K562 (cell line): ENCODE measurements at regions not wholly inside any gene's neighbourhood (a gene's known extent, or its start where the extent isn't known, plus 50 kb on each side); places are given as distances from the start of the nearest gene placed in this dataset.

Source experiments
- ATAC-seq: fragments of 200-7000 bp; cut with Tn5 transposase; 3 replicates; pipeline ENCODE4 v1.9.1; 2020; ENCODE audit warnings: moderate library complexity
- BruUV-seq: library from RNA; stranded (reverse); fragments of 400-500 nt; replicated peaks from 2 replicates; lab custom pipeline; 2021; lab: Mats Ljungman, UMichigan
- CTCF ChIA-PET: fragments of 300-600 bp; formaldehyde crosslinking; extraction: SDS; loops from one replicate; lab custom pipeline; 2021; ENCODE audit warnings: low intra/inter-chr PET ratio; lab: Yijun Ruan, JAX
- POLR2A ChIA-PET: fragments of 300-600, 350-650 bp; sonication (Branson Sonifier 250); formaldehyde crosslinking; extraction: SDS; loops from one replicate; lab custom pipeline; 2021; ENCODE audit warnings: antibody characterized with exemption, inconsistent platforms; lab: Yijun Ruan, JAX
- DNase-seq, 4 experiments: peaks; one replicate each; pipeline versions ENCODE4 v3.0.0 to v3.0.0-alpha.2; 2011 to 2018; ENCODE audit warnings: low spot score in 3 of 4, mixed read lengths in 3 of 4; ENCODE audit errors: extremely low read depth in 1 of 4
- FAIRE-seq: peaks from 2 replicates; lab custom pipeline; 2011; peaks lifted over from hg19 to GRCh38; lab: Jason Lieb, UNC
- H2AFZ ChIP-seq: 2 replicates; pipeline ENCODE4 v1.6.0; 2011; ENCODE audit warnings: low read depth, low read length, control low read depth, inconsistent platforms
- H3K27ac ChIP-seq: fragments of 200-600 bp; 3 replicates; pipeline ENCODE4 v1.8.0; 2011; ENCODE audit warnings: low read depth, mild to moderate bottlenecking, control low read depth, inconsistent platforms, low read length, moderate library complexity, mixed read lengths; ENCODE audit errors: extremely low read depth
- H3K27me3 ChIP-seq, 2 experiments: fragments of 300-600 bp in 1 of 2; 2 replicates in 1 of 2; 3 replicates in 1 of 2; pipeline versions ENCODE4 v1.6.0 to v1.8.0; 2011; ENCODE audit warnings: inconsistent platforms in 2 of 2, low read length in 2 of 2, mild to moderate bottlenecking in 1 of 2, mixed read lengths in 1 of 2, moderate library complexity in 1 of 2; ENCODE audit not compliant: control insufficient read depth in 2 of 2, insufficient read depth in 2 of 2
- H3K36me3 ChIP-seq: fragments of 300-600 bp; 3 replicates; pipeline ENCODE4 v1.8.0; 2011; ENCODE audit warnings: mild to moderate bottlenecking, low read length, inconsistent platforms; ENCODE audit not compliant: control insufficient read depth, insufficient read depth
- H3K4me1 ChIP-seq, 2 experiments: fragments of 200-600 bp in 1 of 2; replicated peaks in 1 of 2; 2 replicates in 1 of 2; 3 replicates in 1 of 2; pipeline versions ENCODE4 v1.5.1 to v1.8.0; 2011; ENCODE audit warnings: inconsistent platforms in 2 of 2, low read length in 2 of 2, mild to moderate bottlenecking in 1 of 2, mixed read lengths in 1 of 2, moderate library complexity in 1 of 2; ENCODE audit not compliant: control insufficient read depth in 2 of 2, insufficient read depth in 2 of 2
- H3K4me2 ChIP-seq: 2 replicates; pipeline ENCODE4 v1.6.1; 2011; ENCODE audit warnings: low read length, control low read depth, inconsistent platforms, mixed read lengths; ENCODE audit not compliant: insufficient read depth
- H3K4me3 ChIP-seq: fragments of 200-600 bp; sonication (generic), shearing (Covaris generic); 2 replicates; pipeline ENCODE4 v1.5.1; 2016; ENCODE audit warnings: control low read depth, inconsistent platforms
- H3K79me2 ChIP-seq: fragments of 200-600 bp; 3 replicates; pipeline ENCODE4 v1.8.0; 2011; ENCODE audit warnings: low read length, inconsistent platforms; ENCODE audit not compliant: control insufficient read depth, insufficient read depth
- H3K9ac ChIP-seq, 2 experiments: 2 replicates each; pipeline versions ENCODE4 v1.6.0 to v1.6.1; 2011; ENCODE audit warnings: low read depth in 2 of 2, low read length in 2 of 2, control low read depth in 1 of 2, inconsistent platforms in 1 of 2, mild to moderate bottlenecking in 1 of 2, mixed read lengths in 1 of 2; ENCODE audit not compliant: insufficient read depth in 1 of 2
- H3K9me1 ChIP-seq: one replicate; pipeline ENCODE4 v1.6.0; 2011; ENCODE audit warnings: inconsistent platforms, mild to moderate bottlenecking, low read length, moderate library complexity; ENCODE audit not compliant: control insufficient read depth, insufficient read depth
- H3K9me3 ChIP-seq: replicated peaks from 2 replicates; pipeline ENCODE4 v1.5.1; 2011; ENCODE audit warnings: low read depth, low read length, inconsistent platforms; ENCODE audit not compliant: control insufficient read depth, insufficient read depth
- H4K20me1 ChIP-seq: replicated peaks from 2 replicates; pipeline ENCODE4 v1.6.1; 2011; ENCODE audit warnings: low read length, inconsistent platforms, mixed read lengths; ENCODE audit not compliant: control insufficient read depth, insufficient read depth
- ADNP ChIP-seq: fragments of 200-800 bp; sonication (Bioruptor generic); IDR thresholded peaks from 2 replicates; pipeline ENCODE4 v1.6.1; 2016; ENCODE audit warnings: missing genetic modification characterization, missing compliant biosample characterization
- GABPB1 ChIP-seq: sonication (generic); formaldehyde crosslinking; IDR thresholded peaks from 2 replicates; pipeline ENCODE4 v1.8.0; 2022; ENCODE audit warnings: mild to moderate bottlenecking, missing genetic modification reagents
- GTF2F1 ChIP-seq: IDR thresholded peaks from 2 replicates; pipeline ENCODE4 v1.6.1; 2011; ENCODE audit warnings: low read depth, low read length, improper control_type of control experiment
- HINFP ChIP-seq: fragments of 450-650 bp; conservative IDR thresholded peaks from 2 replicates; pipeline ENCODE4 v1.6.1; 2016; ENCODE audit warnings: missing genetic modification characterization, low read depth, mild to moderate bottlenecking, control low read depth, missing compliant biosample characterization
- HNRNPK ChIP-seq: fragments of 200-400 bp; formaldehyde crosslinking; IDR thresholded peaks from one replicate; pipeline ENCODE4 v1.6.1; 2018; ENCODE audit warnings: mild to moderate bottlenecking, low read depth, low read length; ENCODE audit not compliant: poor library complexity, severe bottlenecking
- IRF2 ChIP-seq: sonication (generic); formaldehyde crosslinking; IDR thresholded peaks from 2 replicates; pipeline ENCODE4 v1.8.1; 2022; ENCODE audit warnings: mild to moderate bottlenecking, missing genetic modification reagents
- NFYB ChIP-seq: IDR thresholded peaks from 2 replicates; pipeline ENCODE4 v1.6.1; 2011; ENCODE audit warnings: mild to moderate bottlenecking, moderate library complexity; ENCODE audit not compliant: insufficient read length; ENCODE audit errors: extremely low read depth
- PHF20 ChIP-seq: fragments of 450-650 bp; IDR thresholded peaks from 2 replicates; pipeline ENCODE4 v1.6.1; 2018; ENCODE audit not compliant: partially characterized antibody
- SLC30A9 ChIP-seq: fragments of 250-450 bp; sonication (Bioruptor Pico); IDR thresholded peaks from 2 replicates; pipeline ENCODE4 v1.8.0; 2022; ENCODE audit warnings: mild to moderate bottlenecking, moderate library complexity
- TAL1 ChIP-seq: fragments of 450-650 bp; IDR thresholded peaks from 2 replicates; pipeline ENCODE4 v1.6.1; 2016; ENCODE audit warnings: mild to moderate bottlenecking
- TGIF2 ChIP-seq: sonication (generic); formaldehyde crosslinking; IDR thresholded peaks from 2 replicates; pipeline ENCODE4 v1.8.1; 2022; ENCODE audit warnings: mild to moderate bottlenecking, missing genetic modification reagents, moderate library complexity
- U2AF1 ChIP-seq: fragments of 200-400 bp; formaldehyde crosslinking; optimal IDR thresholded peaks from 2 replicates; pipeline ENCODE3; 2017; ENCODE audit warnings: mild to moderate bottlenecking, low read depth, low read length, moderate library complexity
- XRCC4 ChIP-seq: IDR thresholded peaks from one replicate; pipeline ENCODE4 v1.6.1; 2011; ENCODE audit not compliant: insufficient read depth, insufficient read length; ENCODE audit errors: extremely low read depth
- XRCC5 ChIP-seq: fragments of 200-400 bp; formaldehyde crosslinking; IDR thresholded peaks from 2 replicates; pipeline ENCODE4 v1.6.1; 2017; ENCODE audit warnings: low read depth, mild to moderate bottlenecking, low read length
- ZBED1 ChIP-seq: IDR thresholded peaks from 2 replicates; pipeline ENCODE4 v1.6.1; 2014
- ZNF445 ChIP-seq: fragments of 250-450 bp; sonication (Bioruptor Pico); IDR thresholded peaks from 2 replicates; pipeline ENCODE4 v1.4.0; 2020; ENCODE audit warnings: low read depth, mild to moderate bottlenecking, moderate library complexity
- ZNF57 ChIP-seq: fragments of 450-650 bp; formaldehyde crosslinking; IDR thresholded peaks from 2 replicates; pipeline ENCODE4 v1.4.0; 2020; ENCODE audit warnings: mild to moderate bottlenecking, moderate library complexity
- ZNF655 ChIP-seq: fragments of 250-450 bp; sonication (Bioruptor Pico); IDR thresholded peaks from 2 replicates; pipeline ENCODE4 v1.5.0; 2021
- ZNF830 ChIP-seq: fragments of 250-450 bp; sonication (Bioruptor Pico); IDR thresholded peaks from 2 replicates; pipeline ENCODE4 v1.5.0; 2021; ENCODE audit warnings: mild to moderate bottlenecking
- WGBS: fragments of 100-300 bp; shearing (Covaris generic); methylation state at CpG from one replicate; pipeline ENCODE4 v1.1.6; 2016; ENCODE audit warnings: low coverage, mixed read lengths; ENCODE audit not compliant: insufficient coverage; ENCODE audit errors: missing lambda C conversion rate; 5-methylcytosine and 5-hydroxymethylcytosine counted together
- in situ Hi-C: fragments of 300-500 bp; cut with MboI; formaldehyde crosslinking; loops from 4 replicates; pipeline ENCODE4 v1.15.0; 2018; ENCODE audit warnings: inconsistent platforms, mixed read lengths
- intact Hi-C: fragments of 100-400 bp; cut with micrococcal nuclease; formaldehyde crosslinking; loops from 2 replicates; pipeline ENCODE4 v1.14.2; 2022

GRCh38 chr1:98355656-98356383 lies 305.7 kb upstream of the SNX7 start (continued):
- TF ChIP-seq GABPB1 (CRISPR knock-in tag) (no peak), XRCC4 (no peak), ZNF445 (CRISPR knock-in tag) (no peak), PHF20 (no peak), ADNP (tag) (no peak), ZBED1 (no peak), ZNF655 (CRISPR knock-in tag) (no peak)

- in situ Hi-C loops = no loop called here
- Histone ChIP-seq H3K4me1 (no peaks in the 10 kb centered on the region), H3K79me2 (no peaks in the 10 kb centered on the region), H3K9ac (no peak overlapping the region), H2AFZ (no peak overlapping the region), H3K9me3 (no peaks in the 10 kb centered on the region), H3K4me2 (no peak overlapping the region), H3K9me1 (no peaks in the 10 kb centered on the region), H3K27me3 (no peaks in the 10 kb centered on the region), H3K4me3 (no peak overlapping the region), H4K20me1 (no peaks in the 10 kb centered on the region), H3K27ac (no peak overlapping the region), H3K36me3 (no peaks in the 10 kb centered on the region)
- intact Hi-C loops = no loop called here
- TF ChIP-seq TAL1 (no peak), XRCC5 (no peak), GTF2F1 (no peak), HNRNPK (no peak), SLC30A9 (no peak), U2AF1 (no peak), NFYB (no peak), IRF2 (CRISPR knock-in tag) (no peak), ZNF57 (CRISPR knock-in tag) (no peak), ZNF830 (CRISPR knock-in tag) (no peak), HINFP (no peak), TGIF2 (CRISPR knock-in tag) (no peak)
- FAIRE-seq (no peak), DNase-seq (no peak), ATAC-seq (no peak)
- 0% methylated on average over 3 of the region's 3 CpGs for WGBS
- ChIA-PET POLR2A (no interaction called here), CTCF (no interaction called here)
- no TSS peak for BruUV-seq
Observed at GRCh38 chr1:98352378-98352777, 309.1 kb upstream of the SNX7 start.
